HG03108 (cell line): ENCODE measurements at regions not wholly inside any gene's neighbourhood (a gene's known extent, or its start where the extent isn't known, plus 50 kb on each side); places are given as distances from the start of the nearest gene placed in this dataset.
"Not testable (repeated sequence)": the region's sequence is repeated elsewhere in the genome, so short reads cannot be mapped to it uniquely, and the experiment has no call there.

Experiments
- ATAC-seq: cut with Tn5 transposase; IDR thresholded peaks from one replicate; pipeline ENCODE4 v1.9.1; 2021; ENCODE audit warnings: moderate library complexity; ENCODE audit not compliant: unreplicated experiment

- no peak for ATAC-seq
These were observed 131.2 kb upstream of the SOX11 start for GRCh38 chr2:5561006-5561405.

GRCh38 chr2:5562426-5562825 lies 129.8 kb upstream of the SOX11 start:
- no peak for ATAC-seq

GRCh38 chr2:5562865-5563264 lies 129.3 kb upstream of the SOX11 start:
- no peak for ATAC-seq

GRCh38 chr2:5563411-5563810 lies 128.8 kb upstream of the SOX11 start:
- no peak for ATAC-seq

GRCh38 chr2:5569256-5569655 lies 122.9 kb upstream of the SOX11 start:
- ATAC-seq = no peak

GRCh38 chr2:5576015-5576414 lies 116.2 kb upstream of the SOX11 start:
- no peak for ATAC-seq

- no peak for ATAC-seq
These were observed 104.4 kb upstream of the SOX11 start for GRCh38 chr2:5587766-5588165.

GRCh38 chr2:5588601-5589000 lies 103.6 kb upstream of the SOX11 start:
- no peak for ATAC-seq

- ATAC-seq = no peak
These were observed 103.0 kb upstream of the SOX11 start for GRCh38 chr2:5589183-5589582.

- no peak for ATAC-seq
These were observed 101.3 kb upstream of the SOX11 start for GRCh38 chr2:5590886-5591285.

- ATAC-seq = no peak
These were observed 99.3 kb upstream of the SOX11 start for GRCh38 chr2:5592916-5593315.

GRCh38 chr2:5594249-5594695 lies 97.9 kb upstream of the SOX11 start:
- no peak for ATAC-seq

- ATAC-seq = no peak
These were observed 95.3 kb upstream of the SOX11 start for GRCh38 chr2:5596868-5597267.

GRCh38 chr2:5598156-5598555 lies 94.0 kb upstream of the SOX11 start:
- no peak for ATAC-seq

GRCh38 chr2:5609201-5609600 lies 83.0 kb upstream of the SOX11 start:
- ATAC-seq = no peak

- no peak for ATAC-seq
These were observed 79.5 kb upstream of the SOX11 start for GRCh38 chr2:5612666-5613065.

- ATAC-seq = no peak
These were observed 76.2 kb upstream of the SOX11 start for GRCh38 chr2:5616019-5616418.

GRCh38 chr2:5617358-5617757 lies 74.8 kb upstream of the SOX11 start:
- no peak for ATAC-seq

- ATAC-seq = no peak
These were observed 74.4 kb upstream of the SOX11 start for GRCh38 chr2:5617796-5618195.

- ATAC-seq = no peak
These were observed 73.9 kb upstream of the SOX11 start for GRCh38 chr2:5618271-5618670.

- ATAC-seq = not testable (repeated sequence)
These were observed 66.6 kb upstream of the SOX11 start for GRCh38 chr2:5625556-5626065.

GRCh38 chr2:5628484-5628883 lies 63.7 kb upstream of the SOX11 start:
- ATAC-seq = not testable (repeated sequence)

GRCh38 chr2:5629510-5629909 lies 62.7 kb upstream of the SOX11 start:
- not testable (repeated sequence) for ATAC-seq

- not testable (repeated sequence) for ATAC-seq
These were observed 55.1 kb upstream of the SOX11 start for GRCh38 chr2:5637051-5637450.
